GM19043 (cell line): ENCODE measurements at regions not wholly inside any gene's neighbourhood (a gene's known extent, or its start where the extent isn't known, plus 50 kb on each side); places are given as distances from the start of the nearest gene placed in this dataset.
"Not testable (repeated sequence)": the region's sequence is repeated elsewhere in the genome, so short reads cannot be mapped to it uniquely, and the experiment has no call there.

Experiments used
- ATAC-seq: cut with Tn5 transposase; IDR thresholded peaks from one replicate; pipeline ENCODE4 v1.9.1; 2021; ENCODE audit warnings: low read depth; ENCODE audit not compliant: unreplicated experiment

- ATAC-seq, result no peak
Observed at GRCh38 chr2:82330155-82330554, 2025.6 kb upstream of the LRRTM1 start.

- ATAC-seq, result not testable (repeated sequence)
Observed at GRCh38 chr2:82326180-82326767, 2021.7 kb upstream of the LRRTM1 start.

DNA sequence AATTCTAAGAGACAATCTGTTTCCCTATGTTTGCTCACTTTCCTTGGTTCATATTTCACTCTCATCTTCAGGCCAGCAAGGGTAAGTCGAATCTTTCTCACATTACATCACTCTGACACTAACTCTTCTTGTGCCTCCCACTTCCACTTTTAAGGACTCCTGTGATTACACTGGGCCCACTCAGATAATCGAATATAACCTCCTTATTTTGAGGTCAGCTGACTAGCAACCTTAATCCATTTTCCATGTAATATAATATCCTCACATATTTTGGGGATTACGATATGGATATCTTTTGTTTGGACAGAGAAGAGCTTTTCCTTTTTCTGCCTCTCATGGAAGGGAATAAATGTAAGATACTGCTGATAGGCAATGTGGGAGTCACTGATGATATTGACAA lies 2015.7 kb upstream of the LRRTM1 start:
- no peak for ATAC-seq

DNA sequence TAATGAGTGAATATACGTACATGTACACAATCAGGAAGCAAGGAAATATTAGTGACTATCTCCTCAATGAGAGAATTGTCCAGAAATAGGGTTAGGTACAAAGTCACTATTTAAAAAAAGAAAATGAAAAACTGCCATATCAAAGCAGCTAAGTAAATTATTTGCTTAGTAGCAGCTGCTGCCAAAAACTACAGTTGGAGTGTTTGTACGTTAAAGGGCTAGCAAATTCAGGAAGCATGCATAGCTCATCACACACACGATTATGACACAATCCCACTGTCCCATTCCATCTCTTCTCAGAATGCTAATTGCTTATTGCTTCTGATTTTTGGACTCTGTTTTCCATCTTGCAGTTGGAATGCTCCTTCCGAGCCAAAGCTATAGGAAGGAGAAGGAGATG lies 2012.5 kb upstream of the LRRTM1 start:
- ATAC-seq, result no peak

DNA sequence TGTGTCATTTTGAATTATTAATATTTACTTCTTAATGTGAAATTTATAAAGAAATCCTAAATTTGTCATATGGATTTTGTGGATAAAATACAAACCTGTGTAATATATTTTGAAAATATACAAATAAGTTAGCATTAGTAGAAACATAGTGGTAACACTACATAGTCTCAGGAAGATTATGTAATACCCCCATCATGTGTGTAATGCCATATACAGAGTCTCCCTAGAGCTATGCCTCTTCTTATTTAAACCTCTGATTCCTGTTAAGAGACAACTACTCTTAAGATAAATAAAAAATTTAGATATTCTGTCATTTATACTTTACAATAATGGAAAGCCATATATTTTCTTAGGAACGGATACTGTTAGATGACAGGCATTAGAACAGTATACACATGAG lies 2012.0 kb upstream of the LRRTM1 start:
- no peak for ATAC-seq

GRCh38 chr2:82314836-82315472 lies 2010.4 kb upstream of the LRRTM1 start:
- ATAC-seq, result no peak

GRCh38 chr2:82307511-82307910 lies 2003.0 kb upstream of the LRRTM1 start:
- ATAC-seq, result no peak

DNA sequence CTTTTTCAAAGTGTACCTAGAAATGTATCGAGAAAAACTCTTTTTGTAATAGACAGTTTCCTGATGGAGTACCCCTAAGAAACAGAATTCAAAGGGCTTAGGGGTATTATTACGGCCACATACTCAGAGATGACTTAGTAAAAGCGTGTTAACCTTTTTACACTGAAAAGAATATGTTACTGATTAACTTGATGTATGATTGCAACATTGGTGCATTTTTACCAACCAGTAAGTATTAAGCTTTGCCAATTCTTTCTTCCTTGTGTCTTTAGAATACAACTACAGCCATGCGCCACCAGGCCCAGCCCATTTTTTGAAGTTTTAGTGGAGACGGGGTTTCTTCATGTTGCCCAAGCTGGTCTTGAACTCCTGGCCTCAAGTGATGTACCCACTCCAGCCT lies 1997.0 kb upstream of the LRRTM1 start:
- no peak for ATAC-seq

- ATAC-seq, result no peak
Observed at GRCh38 chr2:82289446-82289845, 1984.9 kb upstream of the LRRTM1 start.

- no peak for ATAC-seq
Observed at GRCh38 chr2:82283075-82283474, 1978.5 kb upstream of the LRRTM1 start.

DNA sequence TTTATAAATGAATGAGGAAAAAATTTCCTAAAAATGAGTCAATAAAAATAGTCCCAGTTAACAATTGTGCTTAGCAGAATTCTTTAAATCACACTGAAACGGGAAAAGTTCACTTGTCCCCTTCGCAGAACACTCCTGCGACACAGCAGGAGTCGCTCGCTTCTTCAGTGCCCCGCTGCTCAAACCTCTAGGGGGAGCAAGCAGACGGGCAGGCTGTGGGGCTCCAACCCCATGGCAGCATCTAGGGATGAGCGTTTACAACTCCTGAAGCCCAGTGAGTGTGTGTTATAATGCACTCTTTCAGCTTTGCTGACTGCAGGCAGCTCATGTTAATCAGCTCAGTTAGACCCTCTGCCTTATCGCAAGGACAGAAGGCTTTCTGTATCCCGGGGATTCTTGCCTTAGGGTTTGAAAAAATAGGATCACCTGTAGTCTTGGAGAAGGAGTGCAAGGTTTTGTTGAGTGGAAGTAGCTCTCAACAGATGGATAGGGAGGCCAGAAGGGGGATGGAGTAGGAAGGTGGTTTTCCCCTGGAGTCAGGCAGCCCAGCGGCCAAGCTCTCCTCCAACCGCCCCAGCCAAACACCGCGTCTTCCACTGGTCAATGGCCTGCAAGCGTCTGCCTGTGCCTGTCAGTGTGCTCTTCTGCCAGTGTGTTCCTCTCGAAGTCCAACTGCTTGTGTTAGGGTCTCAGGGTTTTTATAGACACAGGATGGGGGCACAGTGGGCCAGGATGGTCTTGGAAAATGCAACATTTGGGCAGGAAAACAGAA lies 1977.7 kb upstream of the LRRTM1 start:
- ATAC-seq, result no peak

GRCh38 chr2:82279367-82279766 lies 1974.8 kb upstream of the LRRTM1 start:
- no peak for ATAC-seq

DNA sequence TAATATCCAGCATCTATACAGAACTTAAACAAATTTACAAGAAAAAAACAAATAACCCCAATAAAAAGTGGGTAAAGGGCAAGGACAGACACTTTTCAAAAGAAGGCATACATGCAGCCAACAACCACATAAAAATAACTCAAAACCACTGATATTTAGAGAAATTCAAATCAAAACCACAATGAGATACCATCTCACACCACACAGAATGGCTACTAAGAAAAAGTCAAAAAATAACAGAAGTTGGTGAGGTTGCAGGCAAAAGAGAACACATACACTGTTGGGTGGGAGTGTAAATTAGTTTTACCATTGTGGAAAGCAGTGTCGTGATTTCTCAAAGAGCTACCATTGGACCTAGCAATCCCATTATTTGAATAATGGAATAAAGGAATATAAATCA lies 1973.9 kb upstream of the LRRTM1 start:
- no peak for ATAC-seq

DNA sequence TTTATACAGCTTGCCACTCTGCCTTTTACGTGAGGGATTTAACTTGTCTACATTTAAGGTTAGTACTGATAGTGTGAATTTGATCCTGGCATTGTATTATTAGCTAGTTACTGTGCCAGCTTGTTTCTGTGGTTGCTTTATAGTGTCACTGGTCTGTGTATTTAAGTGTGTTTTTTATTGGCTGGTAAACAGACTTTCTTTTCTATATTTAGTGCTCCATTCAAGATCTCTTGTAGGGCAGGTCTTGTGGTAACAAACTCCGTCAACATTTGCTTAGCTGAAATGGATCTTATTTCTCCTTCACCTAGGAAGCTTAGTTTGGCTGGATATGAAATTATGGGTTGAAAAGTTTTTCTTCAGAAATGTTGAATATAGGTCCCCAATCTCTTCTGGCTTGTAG lies 1971.0 kb upstream of the LRRTM1 start:
- ATAC-seq, result no peak

DNA sequence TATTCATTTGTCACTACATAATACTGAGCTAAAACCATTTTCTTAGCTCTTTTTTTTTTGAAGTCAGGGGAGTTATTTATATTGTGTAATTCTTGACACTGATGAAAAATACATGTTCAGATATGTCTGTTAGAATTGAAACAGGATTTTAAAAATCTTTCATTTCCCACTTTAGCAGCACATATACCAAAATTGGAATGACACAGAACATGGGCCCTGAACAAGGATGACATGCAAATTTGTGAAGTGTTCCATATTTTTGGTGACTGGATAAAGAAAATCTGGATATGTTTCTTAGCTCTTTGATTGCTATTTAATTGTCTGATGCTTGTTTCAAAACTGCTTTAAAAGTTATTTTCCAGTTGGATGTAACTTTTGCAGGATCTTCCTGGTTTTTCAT lies 1963.9 kb upstream of the LRRTM1 start:
- no peak for ATAC-seq

- no peak for ATAC-seq
Observed at GRCh38 chr2:82260521-82260920, 1956.0 kb upstream of the LRRTM1 start.

DNA sequence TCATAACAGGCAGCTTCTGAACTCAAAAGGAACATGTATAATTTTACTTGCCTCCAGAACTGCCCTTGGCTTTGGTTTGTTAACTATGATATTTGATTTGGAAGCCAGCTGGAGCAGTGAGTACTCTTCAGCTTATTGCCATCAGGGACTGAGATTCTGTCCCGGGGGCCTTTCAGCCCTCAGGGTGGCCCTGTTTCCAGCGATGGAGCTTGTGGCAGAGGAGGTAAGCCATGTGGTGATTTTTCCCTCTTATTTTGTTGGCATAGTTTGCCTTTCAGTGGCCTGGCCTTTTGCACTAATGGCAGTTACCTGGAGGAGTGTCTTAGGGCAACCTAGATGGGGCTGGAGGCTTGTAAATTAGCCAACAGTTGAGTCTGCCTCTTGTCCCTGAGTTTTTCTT lies 1955.0 kb upstream of the LRRTM1 start:
- ATAC-seq, result no peak

GRCh38 chr2:82257796-82258555 lies 1953.4 kb upstream of the LRRTM1 start:
- ATAC-seq, result no peak

DNA sequence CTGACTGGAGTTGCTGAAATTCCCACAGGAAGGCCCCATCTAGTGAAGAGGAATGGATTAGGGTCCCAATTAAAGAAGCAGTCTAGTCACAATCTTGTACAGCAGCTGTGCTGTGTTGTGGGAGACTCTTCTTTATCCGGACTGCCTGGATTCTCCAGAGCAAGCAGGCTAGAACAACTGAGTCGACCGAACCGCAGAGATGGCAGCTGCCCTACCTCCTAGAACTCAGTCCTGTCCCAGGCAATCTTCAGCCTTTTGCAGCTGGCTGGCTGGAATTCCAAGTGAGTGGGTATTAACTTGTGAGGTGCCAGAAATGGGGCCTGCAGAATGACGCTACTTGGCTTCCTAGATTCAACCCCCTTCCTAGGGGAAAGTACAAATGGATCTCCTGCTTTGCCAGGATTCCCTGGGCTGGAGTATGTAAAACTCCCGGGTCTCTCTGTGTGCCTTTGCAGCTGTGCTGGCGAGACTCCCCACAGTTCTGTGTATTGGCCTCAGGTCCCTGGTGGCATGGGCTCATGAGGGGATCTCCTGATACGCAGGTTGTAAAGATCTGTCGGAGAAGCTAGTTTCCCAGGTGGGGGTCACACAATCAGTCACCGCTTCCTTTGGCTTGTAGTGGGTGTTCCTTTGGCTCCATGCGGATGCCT lies 1952.6 kb upstream of the LRRTM1 start:
- ATAC-seq, result no peak

- ATAC-seq, result no peak
Observed at GRCh38 chr2:82256288-82256687, 1951.7 kb upstream of the LRRTM1 start.

DNA sequence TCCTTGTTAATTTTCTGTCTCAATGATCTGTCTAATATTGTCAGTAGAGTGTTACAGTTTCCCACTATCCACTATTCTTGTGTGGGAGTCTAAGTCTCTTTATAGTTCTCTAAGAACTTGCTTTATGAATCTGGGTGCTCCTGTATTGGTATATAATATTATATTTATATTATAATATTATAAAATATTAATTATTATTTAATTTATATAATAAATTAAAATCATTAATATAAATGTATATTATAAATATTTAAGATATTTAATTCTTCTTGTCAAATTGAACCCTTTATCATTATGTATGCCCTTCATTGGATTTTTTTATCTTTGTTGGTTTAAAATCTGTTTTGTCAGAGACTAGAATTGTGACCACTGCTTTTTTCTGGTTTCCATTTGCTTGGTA lies 1950.2 kb upstream of the LRRTM1 start:
- no peak for ATAC-seq
